Karpas-422 (cell line): ENCODE measurements at regions not wholly inside any gene's neighbourhood (a gene's known extent, or its start where the extent isn't known, plus 50 kb on each side); places are given as distances from the start of the nearest gene placed in this dataset.

Experiments used
- DNase-seq: peaks from one replicate; pipeline ENCODE4 v3.0.0-alpha.2; 2015
- H2AFZ ChIP-seq: fragments of 200-600 bp; sonication (generic); 2 replicates; pipeline ENCODE4 v1.6.1; 2014; ENCODE audit warnings: antibody characterized with exemption, low read length, mixed read lengths
- H3K27ac ChIP-seq: fragments of 200-600 bp; sonication (generic); 2 replicates; pipeline ENCODE4 v1.5.1; 2014; ENCODE audit warnings: mild to moderate bottlenecking, low read length, moderate library complexity
- H3K27me3 ChIP-seq: fragments of 200-600 bp; sonication (generic); 2 replicates; pipeline ENCODE4 v1.6.1; 2014; ENCODE audit warnings: low read length, mixed read lengths
- H3K36me3 ChIP-seq: fragments of 200-600 bp; sonication (generic); 2 replicates; pipeline ENCODE4 v1.6.1; 2014; ENCODE audit warnings: low read length, mixed read lengths; ENCODE audit not compliant: insufficient read depth
- H3K4me1 ChIP-seq: fragments of 200-600 bp; sonication (generic); 2 replicates; pipeline ENCODE4 v1.6.1; 2014; ENCODE audit warnings: mild to moderate bottlenecking, low read length, mixed read lengths
- H3K4me2 ChIP-seq: fragments of 200-600 bp; sonication (generic); 2 replicates; pipeline ENCODE4 v1.6.1; 2014; ENCODE audit warnings: low read length, low read depth, mild to moderate bottlenecking; ENCODE audit not compliant: poor library complexity, severe bottlenecking
- H3K4me3 ChIP-seq: fragments of 200-600 bp; sonication (generic); 2 replicates; pipeline ENCODE4 v1.5.1; 2014; ENCODE audit warnings: mild to moderate bottlenecking, antibody characterized with exemption, low read length, mixed read lengths
- H3K79me2 ChIP-seq: fragments of 200-600 bp; sonication (generic); 2 replicates; pipeline ENCODE4 v1.6.1; 2014; ENCODE audit warnings: mild to moderate bottlenecking, low read length, mixed read lengths
- H3K9ac ChIP-seq: fragments of 200-600 bp; sonication (generic); 2 replicates; pipeline ENCODE4 v1.6.0; 2014; ENCODE audit warnings: low read length
- H3K9me2 ChIP-seq: fragments of 200-600 bp; sonication (generic), shearing (Covaris generic); replicated peaks from 2 replicates; pipeline ENCODE4 v1.6.0; 2014; ENCODE audit warnings: mild to moderate bottlenecking, low read length, moderate library complexity; ENCODE audit not compliant: insufficient read depth
- H3K9me3 ChIP-seq: fragments of 300-700, 200-600 bp; sonication (generic); 2 replicates; pipeline ENCODE4 v1.6.1; 2014; ENCODE audit warnings: low read length, mixed read lengths
- H4K20me1 ChIP-seq: fragments of 200-600 bp; sonication (generic); 2 replicates; pipeline ENCODE4 v1.6.1; 2014; ENCODE audit warnings: mild to moderate bottlenecking, antibody characterized with exemption, low read length, low read depth; ENCODE audit not compliant: insufficient read depth

DNA sequence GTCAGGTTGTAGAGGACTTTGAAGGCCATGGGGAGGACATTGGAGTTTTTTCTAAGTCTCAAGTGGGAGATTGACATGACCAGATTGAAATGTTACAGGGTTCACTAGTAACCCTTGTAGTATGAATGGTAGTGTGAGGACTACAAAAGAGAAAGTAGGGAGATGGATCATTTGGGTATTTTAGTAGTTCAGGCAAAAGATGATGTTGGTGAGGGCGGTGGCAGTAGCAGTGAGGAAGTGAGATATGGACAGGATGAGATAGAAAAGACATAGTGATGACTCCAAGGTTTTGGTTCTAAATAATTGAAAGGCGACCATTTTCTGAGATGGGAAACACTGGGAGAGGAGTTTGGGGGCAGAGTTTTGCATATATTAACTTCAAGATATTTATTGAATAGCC is 94.2 kb upstream of the CNTN1 start:
- no peaks in the 10 kb centered on the region for H3K27me3 ChIP-seq
- no peak overlapping the region for H3K4me2 ChIP-seq
- H4K20me1 ChIP-seq: no peaks in the 10 kb centered on the region
- H3K9me3 ChIP-seq: no peaks in the 10 kb centered on the region
- no peak overlapping the region for H3K9ac ChIP-seq
- no peak overlapping the region for H2AFZ ChIP-seq
- no peak overlapping the region for H3K27ac ChIP-seq
- no peak overlapping the region for H3K4me3 ChIP-seq
- H3K36me3 ChIP-seq: no peaks in the 10 kb centered on the region
- H3K9me2 ChIP-seq: no peaks in the 10 kb centered on the region
- H3K79me2 ChIP-seq: no peaks in the 10 kb centered on the region
- no peaks in the 10 kb centered on the region for H3K4me1 ChIP-seq
- no peak for DNase-seq

DNA sequence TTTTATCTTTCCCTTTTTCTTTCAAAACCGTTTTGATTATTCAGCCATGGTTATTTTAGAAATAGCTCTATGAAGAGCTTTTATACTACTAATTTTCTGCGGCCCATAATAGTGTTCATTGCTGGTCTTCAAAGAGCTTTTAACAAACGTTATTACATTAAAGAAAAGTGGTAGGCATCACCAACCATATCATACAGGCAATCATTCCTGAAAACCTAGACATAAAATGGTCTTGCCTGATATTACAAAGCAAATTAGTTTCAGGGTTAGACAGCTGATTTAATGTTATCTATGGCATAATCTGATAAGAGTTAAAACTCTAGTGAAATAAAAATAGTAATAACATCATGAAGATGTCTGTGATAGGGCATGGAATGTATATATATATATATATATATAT is 89.7 kb upstream of the CNTN1 start:
- DNase-seq: no peak
- no peak overlapping the region for H3K27ac ChIP-seq
- H4K20me1 ChIP-seq: no peaks in the 10 kb centered on the region
- no peaks in the 10 kb centered on the region for H3K9me3 ChIP-seq
- H3K4me3 ChIP-seq: no peak overlapping the region
- H3K36me3 ChIP-seq: no peaks in the 10 kb centered on the region
- no peak overlapping the region for H2AFZ ChIP-seq
- H3K9ac ChIP-seq: no peak overlapping the region
- no peaks in the 10 kb centered on the region for H3K4me1 ChIP-seq
- no peaks in the 10 kb centered on the region for H3K27me3 ChIP-seq
- no peak overlapping the region for H3K4me2 ChIP-seq
- no peaks in the 10 kb centered on the region for H3K79me2 ChIP-seq
- no peaks in the 10 kb centered on the region for H3K9me2 ChIP-seq

DNA sequence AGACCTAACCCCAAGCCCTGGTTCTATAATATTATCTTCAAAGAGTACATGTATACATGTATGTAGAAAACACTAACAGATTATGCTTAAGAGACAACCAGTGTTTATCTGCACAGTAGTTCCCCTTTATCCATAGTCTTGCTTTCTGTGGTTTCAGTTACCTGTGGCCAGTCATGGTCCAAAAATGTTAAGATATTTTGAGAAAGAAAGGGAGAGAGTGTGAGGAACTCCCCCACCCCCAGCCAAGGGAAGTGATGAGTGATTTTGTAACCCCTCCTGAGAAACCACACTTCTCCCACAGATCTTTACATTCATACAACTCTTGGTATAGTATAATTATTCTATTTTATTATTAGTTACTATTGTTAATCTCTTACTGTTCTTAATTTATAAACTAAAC is 77.3 kb upstream of the CNTN1 start:
- H3K4me2 ChIP-seq: no peak overlapping the region
- no peak overlapping the region for H3K27ac ChIP-seq
- no peaks in the 10 kb centered on the region for H3K9me3 ChIP-seq
- no peaks in the 10 kb centered on the region for H4K20me1 ChIP-seq
- no peaks in the 10 kb centered on the region for H3K79me2 ChIP-seq
- H3K4me1 ChIP-seq: no peaks in the 10 kb centered on the region
- no peak overlapping the region for H3K9ac ChIP-seq
- H2AFZ ChIP-seq: no peak overlapping the region
- H3K9me2 ChIP-seq: no peaks in the 10 kb centered on the region
- H3K27me3 ChIP-seq: no peaks in the 10 kb centered on the region
- no peak for DNase-seq
- no peaks in the 10 kb centered on the region for H3K36me3 ChIP-seq
- H3K4me3 ChIP-seq: no peak overlapping the region

DNA sequence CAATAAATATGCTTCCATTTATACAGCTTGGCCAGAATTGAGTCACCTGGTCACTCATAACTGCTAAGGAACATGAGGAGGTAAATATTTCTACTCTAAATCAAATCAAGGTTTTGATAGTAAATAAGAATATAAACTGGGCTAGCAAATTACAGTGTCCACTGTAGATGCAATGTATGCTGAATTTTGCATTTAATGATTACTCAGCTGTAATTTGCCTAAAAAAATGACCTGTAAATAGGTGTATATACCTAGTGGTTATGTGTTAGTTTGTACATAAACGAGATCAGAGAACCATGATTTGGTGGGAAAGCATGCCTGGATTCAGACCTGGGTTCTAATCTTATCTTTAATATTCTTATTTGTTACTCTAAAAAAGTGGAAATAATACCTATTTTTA is 76.6 kb upstream of the CNTN1 start:
- no peak overlapping the region for H3K27ac ChIP-seq
- no peaks in the 10 kb centered on the region for H3K36me3 ChIP-seq
- no peaks in the 10 kb centered on the region for H3K9me2 ChIP-seq
- no peaks in the 10 kb centered on the region for H3K4me1 ChIP-seq
- H3K4me3 ChIP-seq: no peak overlapping the region
- H3K9ac ChIP-seq: no peak overlapping the region
- no peaks in the 10 kb centered on the region for H3K9me3 ChIP-seq
- no peaks in the 10 kb centered on the region for H3K27me3 ChIP-seq
- H3K4me2 ChIP-seq: no peak overlapping the region
- H2AFZ ChIP-seq: no peak overlapping the region
- no peak for DNase-seq
- no peaks in the 10 kb centered on the region for H3K79me2 ChIP-seq
- H4K20me1 ChIP-seq: no peaks in the 10 kb centered on the region

DNA sequence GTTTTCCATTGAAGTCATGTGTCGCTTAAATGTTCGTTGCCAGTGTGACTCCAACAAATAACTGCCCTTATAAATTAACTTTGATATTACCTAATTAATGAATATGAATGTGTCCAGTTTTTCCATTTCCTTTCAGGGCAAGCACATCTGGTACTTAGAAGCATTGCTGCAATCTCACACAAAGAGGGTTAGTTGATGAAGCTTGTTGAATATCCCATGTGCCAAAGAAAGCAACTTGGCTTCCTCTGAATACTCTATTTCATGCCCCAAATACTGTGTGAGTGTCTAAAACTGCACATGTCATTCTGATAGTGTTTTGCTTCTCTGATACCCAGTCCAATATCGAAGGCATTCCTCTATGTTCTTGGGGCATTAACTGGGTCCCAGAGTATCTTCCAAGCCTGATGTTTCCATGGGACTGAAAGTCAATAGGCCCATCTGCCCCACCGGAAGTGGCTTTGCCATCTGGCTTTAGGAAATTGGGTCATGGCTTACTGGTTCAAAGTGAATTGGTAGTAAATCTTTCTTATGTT is 75.8 kb upstream of the CNTN1 start:
- Histone ChIP-seq H3K4me2 (no peak overlapping the region), H3K36me3 (no peaks in the 10 kb centered on the region), H2AFZ (no peak overlapping the region), H3K9me3 (no peaks in the 10 kb centered on the region), H3K27me3 (no peaks in the 10 kb centered on the region), H3K9me2 (no peaks in the 10 kb centered on the region), H4K20me1 (no peaks in the 10 kb centered on the region), H3K4me3 (no peak overlapping the region), H3K79me2 (no peaks in the 10 kb centered on the region), H3K9ac (no peak overlapping the region), H3K4me1 (no peaks in the 10 kb centered on the region), H3K27ac (no peak overlapping the region)
- DNase-seq: no peak

- H3K27me3 ChIP-seq: no peaks in the 10 kb centered on the region
- H3K4me3 ChIP-seq: no peak overlapping the region
- H3K36me3 ChIP-seq: no peaks in the 10 kb centered on the region
- no peaks in the 10 kb centered on the region for H3K4me1 ChIP-seq
- H3K27ac ChIP-seq: no peak overlapping the region
- no peaks in the 10 kb centered on the region for H3K9me2 ChIP-seq
- no peaks in the 10 kb centered on the region for H4K20me1 ChIP-seq
- no peak overlapping the region for H3K9ac ChIP-seq
- no peak overlapping the region for H2AFZ ChIP-seq
- H3K9me3 ChIP-seq: no peaks in the 10 kb centered on the region
- H3K79me2 ChIP-seq: no peaks in the 10 kb centered on the region
- no peak for DNase-seq
- no peak overlapping the region for H3K4me2 ChIP-seq
These were observed 73.6 kb upstream of the CNTN1 start for GRCh38 chr12:40618636-40619035.

DNA sequence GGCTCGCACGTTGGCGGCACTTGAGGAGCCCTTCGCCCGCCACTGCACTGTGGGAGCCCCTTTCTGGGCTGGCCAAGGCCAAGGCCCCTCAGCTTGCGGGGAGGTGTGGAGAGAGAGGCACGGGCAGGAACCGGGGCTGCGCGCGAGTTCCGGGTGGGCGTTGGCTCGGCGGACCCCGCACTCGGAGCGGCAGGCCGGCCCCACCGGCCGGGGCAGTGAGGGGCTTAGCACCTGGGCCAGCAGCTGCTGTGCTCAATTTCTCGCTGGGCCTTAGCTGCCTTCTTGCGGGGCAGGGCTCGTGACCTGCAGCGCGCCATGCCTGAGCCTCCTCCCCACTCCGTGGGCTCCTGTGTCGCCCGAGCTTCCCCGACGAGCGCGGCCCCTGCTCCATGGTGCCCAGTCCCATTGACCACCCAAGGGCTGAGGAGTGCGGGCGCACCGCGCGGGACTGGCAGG is 71.6 kb upstream of the CNTN1 start:
- no peak for DNase-seq
- Histone ChIP-seq H3K4me1 (no peaks in the 10 kb centered on the region), H3K9me2 (no peaks in the 10 kb centered on the region), H3K4me2 (no peak overlapping the region), H4K20me1 (no peaks in the 10 kb centered on the region), H3K9me3 (no peaks in the 10 kb centered on the region), H2AFZ (no peak overlapping the region), H3K27me3 (no peaks in the 10 kb centered on the region), H3K9ac (no peak overlapping the region), H3K36me3 (no peaks in the 10 kb centered on the region), H3K27ac (no peak overlapping the region), H3K79me2 (no peaks in the 10 kb centered on the region), H3K4me3 (no peak overlapping the region)

DNA sequence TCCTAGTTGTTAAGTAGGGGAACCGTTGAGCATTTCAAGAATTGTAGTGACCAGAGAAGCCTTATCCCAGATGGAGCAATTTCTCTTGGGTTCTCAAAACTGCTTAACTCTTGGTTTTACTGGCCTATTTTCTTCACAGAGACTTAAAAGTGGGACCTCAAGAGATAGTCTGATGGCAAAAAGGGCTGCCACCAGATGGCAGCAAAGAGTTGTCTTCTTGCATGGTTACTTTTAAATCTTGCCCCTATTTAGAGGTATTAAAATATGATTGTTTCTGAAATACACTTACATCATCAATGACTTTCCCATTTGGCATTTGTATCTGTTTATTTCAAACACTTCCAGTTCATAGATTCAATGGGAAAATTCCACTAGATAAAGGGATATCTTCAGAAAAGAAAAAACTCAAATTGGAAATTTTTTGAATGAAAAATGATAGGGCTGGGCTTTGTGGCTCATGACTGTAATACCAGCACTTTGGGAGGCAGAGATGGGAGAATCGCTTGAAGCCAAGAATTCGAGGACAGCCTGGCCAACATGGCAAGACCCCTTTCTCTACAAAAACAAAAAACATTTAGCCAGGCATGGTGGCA is 69.9 kb upstream of the CNTN1 start:
- no peaks in the 10 kb centered on the region for H4K20me1 ChIP-seq

More for the DNA sequence above, 69.9 kb upstream of the CNTN1 start:
- peak; percentile 84 for DNase-seq
- no peak overlapping the region for H3K9ac ChIP-seq
- H3K4me3 ChIP-seq: no peak overlapping the region
- no peaks in the 10 kb centered on the region for H3K9me3 ChIP-seq
- no peak overlapping the region for H3K4me2 ChIP-seq
- no peaks in the 10 kb centered on the region for H3K36me3 ChIP-seq
- H2AFZ ChIP-seq: no peak overlapping the region
- no peak overlapping the region for H3K27ac ChIP-seq
- no peaks in the 10 kb centered on the region for H3K27me3 ChIP-seq
- no peaks in the 10 kb centered on the region for H3K79me2 ChIP-seq
- no peaks in the 10 kb centered on the region for H3K4me1 ChIP-seq
- no peaks in the 10 kb centered on the region for H3K9me2 ChIP-seq
